IMR-90 (cell line): ENCODE measurements at regions not wholly inside any gene's neighbourhood (a gene's known extent, or its start where the extent isn't known, plus 50 kb on each side); places are given as distances from the start of the nearest gene placed in this dataset.
"Not testable (repeated sequence)": the region's sequence is repeated elsewhere in the genome, so short reads cannot be mapped to it uniquely, and the experiment has no call there.

Experiments used
- ATAC-seq: fragments of 200-7000 bp; cut with Tn5 transposase; 2 replicates; pipeline ENCODE4 v1.9.1; 2020; ENCODE audit warnings: low read depth, mild to moderate bottlenecking, moderate library complexity
- BruUV-seq: library from RNA; stranded (reverse); fragments of 400-500 nt; replicated peaks from 2 replicates; lab custom pipeline; 2021; lab: Mats Ljungman, UMichigan
- CTCF ChIA-PET: fragments of 300-600 bp; formaldehyde crosslinking; extraction: SDS; loops from one replicate; lab custom pipeline; 2021; ENCODE audit warnings: antibody characterized with exemption; lab: Yijun Ruan, JAX
- POLR2A ChIA-PET: fragments of 300-600 bp; sonication (Branson Sonifier 250); formaldehyde crosslinking; loops from one replicate; lab custom pipeline; 2022; ENCODE audit warnings: antibody characterized with exemption; ENCODE audit not compliant: unreplicated experiment; lab: Charles Lee
- DNase-seq: peaks from one replicate; pipeline ENCODE4 v3.0.0; 2013
- H2AFZ ChIP-seq: replicated peaks from 2 replicates; pipeline ENCODE3; 2013; ENCODE audit warnings: low read length, mild to moderate bottlenecking; ENCODE audit not compliant: poor library complexity
- H2AK5ac ChIP-seq: 2 replicates; pipeline ENCODE4 v1.6.1; 2013; ENCODE audit warnings: low read depth, low read length, inconsistent platforms
- H2AK9ac ChIP-seq: replicated peaks from 2 replicates; pipeline ENCODE3; 2013; ENCODE audit warnings: mild to moderate bottlenecking, low read depth, low read length, moderate library complexity; ENCODE audit not compliant: poor library complexity
- H2BK120ac ChIP-seq: 2 replicates; pipeline ENCODE4 v1.6.1; 2013; ENCODE audit warnings: low read depth, low read length, inconsistent platforms
- H2BK15ac ChIP-seq: 3 replicates; pipeline ENCODE4 v1.6.1; 2013; ENCODE audit warnings: low read depth, low read length, inconsistent platforms
- H2BK20ac ChIP-seq: 2 replicates; pipeline ENCODE4 v1.6.1; 2013; ENCODE audit warnings: low read depth, mild to moderate bottlenecking, inconsistent platforms, low read length, moderate library complexity
- H2BK5ac ChIP-seq: 2 replicates; pipeline ENCODE4 v1.6.1; 2013; ENCODE audit warnings: mild to moderate bottlenecking, low read depth, low read length, inconsistent platforms; ENCODE audit not compliant: poor library complexity, severe bottlenecking
- H3K14ac ChIP-seq: replicated peaks from 2 replicates; pipeline ENCODE4 v1.6.1; 2013; ENCODE audit warnings: low read depth, low read length, inconsistent platforms
- H3K18ac ChIP-seq: 2 replicates; pipeline ENCODE4 v1.6.1; 2013; ENCODE audit warnings: low read depth, low read length, control low read depth
- H3K23ac ChIP-seq: 2 replicates; pipeline ENCODE4 v1.6.1; 2013; ENCODE audit warnings: low read depth, low read length, inconsistent platforms
- H3K27ac ChIP-seq: 2 replicates; pipeline ENCODE4 v1.5.1; 2013; ENCODE audit warnings: mild to moderate bottlenecking, control low read depth, low read length; ENCODE audit not compliant: insufficient read depth
- H3K27me3 ChIP-seq: 2 replicates; pipeline ENCODE4 v1.6.1; 2013; ENCODE audit warnings: low read length; ENCODE audit not compliant: control insufficient read depth, insufficient read depth
- H3K36me3 ChIP-seq: 2 replicates; pipeline ENCODE4 v1.6.1; 2013; ENCODE audit warnings: low read length, mixed read lengths; ENCODE audit not compliant: control insufficient read depth, insufficient read depth
- H3K4ac ChIP-seq: 2 replicates; pipeline ENCODE4 v1.6.1; 2013; ENCODE audit warnings: low read depth, low read length, inconsistent platforms
- H3K4me1 ChIP-seq: 2 replicates; pipeline ENCODE4 v1.6.1; 2013; ENCODE audit warnings: low read length, mixed read lengths; ENCODE audit not compliant: control insufficient read depth, insufficient read depth
- H3K4me2 ChIP-seq: 2 replicates; pipeline ENCODE4 v1.6.1; 2013; ENCODE audit warnings: low read depth, mild to moderate bottlenecking, control low read depth, low read length, moderate library complexity
- H3K4me3 ChIP-seq: 2 replicates; pipeline ENCODE4 v1.5.1; 2013; ENCODE audit warnings: low read depth, mild to moderate bottlenecking, control low read depth, low read length, moderate library complexity; ENCODE audit not compliant: insufficient read depth
- H3K56ac ChIP-seq: 2 replicates; pipeline ENCODE4 v1.6.1; 2013; ENCODE audit warnings: low read length, inconsistent platforms; ENCODE audit not compliant: insufficient read depth; ENCODE audit errors: extremely low read depth
- H3K79me1 ChIP-seq, 2 experiments: 2 replicates each; pipeline ENCODE4 v1.6.1; 2013; ENCODE audit warnings: low read length in 2 of 2, inconsistent platforms in 1 of 2, low read depth in 1 of 2
- H3K9ac ChIP-seq: 2 replicates; pipeline ENCODE4 v1.6.1; 2013; ENCODE audit warnings: low read depth, low read length, control low read depth
- H3K9me1 ChIP-seq: 2 replicates; pipeline ENCODE4 v1.6.1; 2013; ENCODE audit warnings: low read length, inconsistent platforms; ENCODE audit not compliant: insufficient read depth
- H3K9me3 ChIP-seq: 2 replicates; pipeline ENCODE4 v1.6.1; 2013; ENCODE audit warnings: low read length; ENCODE audit not compliant: control insufficient read depth, insufficient read depth
- H4K20me1 ChIP-seq: 2 replicates; pipeline ENCODE4 v1.6.1; 2013; ENCODE audit warnings: low read length, inconsistent platforms; ENCODE audit not compliant: insufficient read depth
- H4K5ac ChIP-seq: 2 replicates; pipeline ENCODE4 v1.6.1; 2013; ENCODE audit warnings: mild to moderate bottlenecking, low read depth, low read length, control low read depth
- H4K8ac ChIP-seq, 2 experiments: 2 replicates each; pipeline ENCODE4 v1.6.1; 2013; ENCODE audit warnings: low read depth in 2 of 2, low read length in 2 of 2, control low read depth in 1 of 2, inconsistent platforms in 1 of 2
- H4K91ac ChIP-seq: 2 replicates; pipeline ENCODE4 v1.6.1; 2013; ENCODE audit warnings: low read depth, low read length, inconsistent platforms; ENCODE audit not compliant: insufficient read depth
- BHLHE40 ChIP-seq: fragments of 150-350 bp; IDR thresholded peaks from 2 replicates; pipeline ENCODE4 v1.6.1; 2016; ENCODE audit warnings: mild to moderate bottlenecking, low read depth, low read length
- CEBPB ChIP-seq: IDR thresholded peaks from 2 replicates; pipeline ENCODE4 v1.6.1; 2012; ENCODE audit warnings: low read depth, low read length, improper control_type of control experiment
- MAFK ChIP-seq: IDR thresholded peaks from 2 replicates; pipeline ENCODE4 v1.6.1; 2012; ENCODE audit warnings: low read depth, low read length, improper control_type of control experiment
- MXI1 ChIP-seq: IDR thresholded peaks from 2 replicates; pipeline ENCODE4 v1.6.1; 2012; ENCODE audit warnings: low read depth, mild to moderate bottlenecking, low read length, moderate library complexity, borderline replicate concordance
- POLR2A ChIP-seq: IDR thresholded peaks from 2 replicates; pipeline ENCODE4 v1.6.1; 2012; ENCODE audit warnings: mild to moderate bottlenecking, low read depth, low read length
- RAD21 ChIP-seq: IDR thresholded peaks from 2 replicates; pipeline ENCODE4 v1.6.1; 2012; ENCODE audit warnings: low read length, improper control_type of control experiment
- RFX5 ChIP-seq: IDR thresholded peaks from 2 replicates; pipeline ENCODE4 v1.8.0; 2012; ENCODE audit warnings: low read depth, mild to moderate bottlenecking, low read length, moderate library complexity
- WGBS, 2 experiments: methylation state at CpG; one replicate each; pipeline versions ENCODE4 v1.1.5 to v1.1.7; 2013; ENCODE audit warnings: missing lambda C conversion rate in 2 of 2; ENCODE audit not compliant: insufficient read length in 1 of 2; ENCODE audit errors: extremely low coverage in 2 of 2; 5-methylcytosine and 5-hydroxymethylcytosine counted together
- dilution Hi-C: fragments of 300-500 bp; cut with HindIII; formaldehyde crosslinking; loops from one replicate; pipeline ENCODE4 v1.14.3; 2018; ENCODE audit warnings: low sequenced_read_pairs; ENCODE audit not compliant: unreplicated experiment
- in situ Hi-C: fragments of 300-500 bp; cut with MboI; formaldehyde crosslinking; loops from 3 replicates; pipeline ENCODE4 v1.14.3; 2019; ENCODE audit warnings: low sequenced_read_pairs, inconsistent platforms, mixed read lengths
- intact Hi-C: fragments of 100-400 bp; cut with micrococcal nuclease; formaldehyde crosslinking; loops from 2 replicates; pipeline ENCODE4 v1.10.0; 2022
- TF ChIP-seq, protein P1 (sequence below): fragments of 150-350 bp; IDR thresholded peaks from 2 replicates; pipeline ENCODE4 v1.6.1; 2017; ENCODE audit warnings: mild to moderate bottlenecking, antibody characterized with exemption, low read length, low read depth
- TF ChIP-seq, protein P2 (sequence below): conservative IDR thresholded peaks from 2 replicates; pipeline ENCODE4 v1.5.1; 2012; ENCODE audit warnings: mild to moderate bottlenecking, low read depth, low read length, improper control_type of control experiment

GRCh38 chr18:8883409-8883668 is 178.0 kb downstream of the MTCL1 start:
- ATAC-seq (no peak), DNase-seq (no peak)
- Histone ChIP-seq H3K23ac (no peak overlapping the region), H3K27me3 (no peaks in the 10 kb centered on the region), H2AK5ac (no peak overlapping the region), H3K14ac (no peak overlapping the region), H4K20me1 (no peaks in the 10 kb centered on the region), H3K9me3 (peaks cover 6% of the 10 kb centered on the region; the same call in 1 of the 2 replicates), H3K9me1 (no peaks in the 10 kb centered on the region), H2AK9ac (no peak overlapping the region), H3K36me3 (no peaks in the 10 kb centered on the region), H4K91ac (no peak overlapping the region), H3K27ac (no peak overlapping the region), H3K56ac (no peak overlapping the region), H2BK5ac (no peak overlapping the region), H4K5ac (no peak overlapping the region), H3K9ac (no peak overlapping the region), H3K18ac (no peak overlapping the region), H3K4me2 (no peak overlapping the region), H2BK120ac (no peak overlapping the region), H2BK15ac (no peak overlapping the region), H3K79me1 (no peaks in the 10 kb centered on the region), H3K4ac (no peak overlapping the region), H2BK20ac (no peak overlapping the region), H3K4me3 (no peak overlapping the region), H2AFZ (no peak overlapping the region), H4K8ac (no peak overlapping the region), H3K4me1 (no peaks in the 10 kb centered on the region)
- TF ChIP-seq MAFK (no peak), RAD21 (no peak), RFX5 (no peak), CEBPB (no peak), BHLHE40 (no peak), MXI1 (no peak), POLR2A (no peak)
- TF ChIP-seq, protein P1, sequence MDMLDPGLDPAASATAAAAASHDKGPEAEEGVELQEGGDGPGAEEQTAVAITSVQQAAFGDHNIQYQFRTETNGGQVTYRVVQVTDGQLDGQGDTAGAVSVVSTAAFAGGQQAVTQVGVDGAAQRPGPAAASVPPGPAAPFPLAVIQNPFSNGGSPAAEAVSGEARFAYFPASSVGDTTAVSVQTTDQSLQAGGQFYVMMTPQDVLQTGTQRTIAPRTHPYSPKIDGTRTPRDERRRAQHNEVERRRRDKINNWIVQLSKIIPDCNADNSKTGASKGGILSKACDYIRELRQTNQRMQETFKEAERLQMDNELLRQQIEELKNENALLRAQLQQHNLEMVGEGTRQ = no peak
- TF ChIP-seq, protein P2, sequence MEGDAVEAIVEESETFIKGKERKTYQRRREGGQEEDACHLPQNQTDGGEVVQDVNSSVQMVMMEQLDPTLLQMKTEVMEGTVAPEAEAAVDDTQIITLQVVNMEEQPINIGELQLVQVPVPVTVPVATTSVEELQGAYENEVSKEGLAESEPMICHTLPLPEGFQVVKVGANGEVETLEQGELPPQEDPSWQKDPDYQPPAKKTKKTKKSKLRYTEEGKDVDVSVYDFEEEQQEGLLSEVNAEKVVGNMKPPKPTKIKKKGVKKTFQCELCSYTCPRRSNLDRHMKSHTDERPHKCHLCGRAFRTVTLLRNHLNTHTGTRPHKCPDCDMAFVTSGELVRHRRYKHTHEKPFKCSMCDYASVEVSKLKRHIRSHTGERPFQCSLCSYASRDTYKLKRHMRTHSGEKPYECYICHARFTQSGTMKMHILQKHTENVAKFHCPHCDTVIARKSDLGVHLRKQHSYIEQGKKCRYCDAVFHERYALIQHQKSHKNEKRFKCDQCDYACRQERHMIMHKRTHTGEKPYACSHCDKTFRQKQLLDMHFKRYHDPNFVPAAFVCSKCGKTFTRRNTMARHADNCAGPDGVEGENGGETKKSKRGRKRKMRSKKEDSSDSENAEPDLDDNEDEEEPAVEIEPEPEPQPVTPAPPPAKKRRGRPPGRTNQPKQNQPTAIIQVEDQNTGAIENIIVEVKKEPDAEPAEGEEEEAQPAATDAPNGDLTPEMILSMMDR = no peak
- no TSS peak for BruUV-seq
- CTCF ChIA-PET = interaction anchor here (0.6 kb wide), 1 partner anchor 12 kb away, joined by 3 read pairs; no protein-coding TSS in a partner anchor
- POLR2A ChIA-PET = no interaction called here
- intact Hi-C loops = no loop called here
- no CpG with 5 or more reads among the region's 1 CpG for WGBS, 2 experiments
- in situ Hi-C loops = no loop called here
- dilution Hi-C loops = no loop called here

DNA sequence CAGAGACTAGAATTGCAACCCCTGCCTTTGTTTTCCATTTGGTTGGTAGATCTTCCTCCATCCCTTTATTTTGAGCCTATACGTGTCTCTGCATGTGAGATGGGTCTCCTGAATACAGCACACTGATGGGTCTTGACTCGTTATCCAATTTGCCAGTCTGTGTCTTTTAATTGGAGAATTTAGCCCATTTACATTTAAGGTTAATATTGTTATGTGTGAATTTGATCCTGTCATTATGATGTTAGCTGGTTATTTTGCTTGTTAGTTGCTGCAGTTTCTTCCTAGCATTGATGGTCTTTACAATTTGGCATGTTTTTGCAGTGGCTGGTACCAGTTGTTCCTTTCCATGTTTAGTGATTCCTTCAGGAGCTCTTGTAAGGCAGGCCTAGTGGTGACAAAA is 182.5 kb downstream of the MTCL1 start:
- H2BK15ac ChIP-seq, H3K36me3 ChIP-seq, H2AK5ac ChIP-seq, H4K91ac ChIP-seq, H4K5ac ChIP-seq, H3K23ac ChIP-seq, H2BK5ac ChIP-seq, H2AFZ ChIP-seq, H3K4me2 ChIP-seq, H3K27ac ChIP-seq, H3K4me1 ChIP-seq, dilution Hi-C loops, H4K8ac ChIP-seq, BruUV-seq, H3K9ac ChIP-seq, in situ Hi-C loops, H3K4me3 ChIP-seq, H2AK9ac ChIP-seq, H4K20me1 ChIP-seq, intact Hi-C loops, H3K9me1 ChIP-seq, H3K56ac ChIP-seq, H2BK120ac ChIP-seq, ATAC-seq, POLR2A ChIA-PET, H3K18ac ChIP-seq, H3K4ac ChIP-seq, CTCF ChIA-PET, H3K9me3 ChIP-seq, H3K27me3 ChIP-seq, DNase-seq, H3K14ac ChIP-seq, H2BK20ac ChIP-seq, H3K79me1 ChIP-seq: not testable (repeated sequence)
- WGBS, 2 experiments = no CpG with 5 or more reads among the region's 2 CpGs
